NCI-H82 (cell line): ENCODE measurements at regions not wholly inside any gene's neighbourhood (a gene's known extent, or its start where the extent isn't known, plus 50 kb on each side); places are given as distances from the start of the nearest gene placed in this dataset.

Source experiments
- DNase-seq: peaks from one replicate; lab custom pipeline; 2025; lab: John Stamatoyannopoulos, UW

- no peak for DNase-seq
Observed at GRCh38 chr5:74059706-74060105, 433.7 kb downstream of the ARHGEF28 start.

GRCh38 chr5:74056789-74057164, 430.8 kb downstream of the ARHGEF28 start:
- peak; percentile 52 for DNase-seq

GRCh38 chr5:74056107-74056788, 430.3 kb downstream of the ARHGEF28 start:
- DNase-seq: peak; percentile 51

GRCh38 chr5:74055486-74056106, 429.6 kb downstream of the ARHGEF28 start:
- DNase-seq: peak; percentile 97

- peak; percentile 60 for DNase-seq
Observed at GRCh38 chr5:74054641-74055421, 428.8 kb downstream of the ARHGEF28 start.

GRCh38 chr5:74054139-74054538, 428.1 kb downstream of the ARHGEF28 start:
- DNase-seq: peak; percentile 97

- DNase-seq: peak; percentile 27
Observed at GRCh38 chr5:74052441-74053221, 426.6 kb downstream of the ARHGEF28 start.

- DNase-seq: peak; percentile 94
Observed at GRCh38 chr5:74051076-74051475, 425.1 kb downstream of the ARHGEF28 start.

- DNase-seq: no peak
Observed at GRCh38 chr5:74044936-74045335, 418.9 kb downstream of the ARHGEF28 start.

- no peak for DNase-seq
Observed at GRCh38 chr5:74042959-74043358, 417.0 kb downstream of the ARHGEF28 start.

- DNase-seq: no peak
Observed at GRCh38 chr5:74042559-74042958, 416.6 kb downstream of the ARHGEF28 start.

GRCh38 chr5:74041913-74042312, 415.9 kb downstream of the ARHGEF28 start:
- DNase-seq: peak; percentile 24

GRCh38 chr5:74040811-74041491, 415.0 kb downstream of the ARHGEF28 start:
- no peak for DNase-seq

GRCh38 chr5:74040065-74040551, 414.1 kb downstream of the ARHGEF28 start:
- DNase-seq: peak; percentile 88

- DNase-seq: peak; percentile 55
Observed at GRCh38 chr5:74037321-74037720, 411.3 kb downstream of the ARHGEF28 start.

- DNase-seq: peak; percentile 63
Observed at GRCh38 chr5:74035521-74035937, 409.5 kb downstream of the ARHGEF28 start.

GRCh38 chr5:74034733-74035132, 408.7 kb downstream of the ARHGEF28 start:
- DNase-seq: no peak

GRCh38 chr5:74032617-74033016, 406.6 kb downstream of the ARHGEF28 start:
- DNase-seq: no peak

GRCh38 chr5:74031536-74031935, 405.5 kb downstream of the ARHGEF28 start:
- DNase-seq: no peak

- DNase-seq: no peak
Observed at GRCh38 chr5:74030821-74031220, 404.8 kb downstream of the ARHGEF28 start.

- no peak for DNase-seq
Observed at GRCh38 chr5:74030371-74030770, 404.4 kb downstream of the ARHGEF28 start.
